ENCODE measurements at regions not wholly inside any gene's neighbourhood (a gene's known extent, or its start where the extent isn't known, plus 50 kb on each side); places are given as distances from the start of the nearest gene placed in this dataset.

GRCh38 chr16:5449901-5450300, 352.3 kb upstream of the EEF2KMT start:
- H3K4me3 ChIP-seq (replicated peaks in 1 of 3; ENCODE audit: insufficient read depth in 1 of 3, low read depth in 1 of 3, low read length in 3 of 3) = no peak overlapping the region
- CTCF ChIA-PET = no interaction called here
- no peak overlapping the region for H3K4me2 ChIP-seq (ENCODE audit: insufficient read depth, low read length)
- no peaks in the 10 kb centered on the region for H3K27me3 ChIP-seq (ENCODE audit: control insufficient read depth in 2 of 2, insufficient read depth in 2 of 2, low read length in 2 of 2)
- H2AFZ ChIP-seq (ENCODE audit: low read depth, low read length) = no peak overlapping the region
- intact Hi-C loops (cut with micrococcal nuclease) (no loop called here), dilution Hi-C loops (cut with MboI; ENCODE audit: extremely low pct_ligation_motif_present, low sequenced_read_pairs) (no loop called here)
- H3K79me2 ChIP-seq (ENCODE audit: control insufficient read depth, insufficient read depth, low read length) = no peaks in the 10 kb centered on the region
- POLR2A ChIA-PET = no interaction called here
- no peaks in the 10 kb centered on the region for H3K36me3 ChIP-seq (ENCODE audit: control insufficient read depth in 2 of 2, extremely low read depth in 1 of 2, insufficient read depth in 2 of 2, low read length in 2 of 2)
- H3K9me3 ChIP-seq (replicated peaks; ENCODE audit: control insufficient read depth, insufficient read depth, low read length) = peaks cover 3% of the 10 kb centered on the region
- H3K9me1 ChIP-seq (replicated peaks; ENCODE audit: control insufficient read depth, extremely low read depth, insufficient read depth, low read length) = no peaks in the 10 kb centered on the region
- H4K20me1 ChIP-seq (replicated peaks; ENCODE audit: control insufficient read depth, extremely low read depth, insufficient read depth, low read length) = no peaks in the 10 kb centered on the region
- FAIRE-seq (no peak), DNase-seq (ENCODE audit: low read depth, low spot score) (no peak)
- no TSS peak for BruUV-seq (replicated peaks)
- TF ChIP-seq POLR2AphosphoS5 (IDR thresholded peaks at IDR 0.05; ENCODE audit: insufficient read depth, low read depth, low read length) = no peak
- TF ChIP-seq FOS (IDR thresholded peaks at IDR 0.05; ENCODE audit: borderline replicate concordance, insufficient read depth, low read length) = no peak
- no peak for TF ChIP-seq MYC (IDR thresholded peaks at IDR 0.05; ENCODE audit: low read depth, low read length)
- no peak for TF ChIP-seq JUN (IDR thresholded peaks at IDR 0.05; ENCODE audit: borderline replicate concordance, insufficient read depth, insufficient read length, low read depth)
- TF ChIP-seq MAX (IDR thresholded peaks at IDR 0.05; ENCODE audit: insufficient read depth, insufficient read length) = no peak
- TF ChIP-seq GATA2 (IDR thresholded peaks at IDR 0.05; ENCODE audit: insufficient read depth, insufficient read length, low read depth, low read length) = no peak
- TF ChIP-seq POLR2A (IDR thresholded peaks at IDR 0.05; ENCODE audit: low read depth, low read length) = no peak
- no peak for TF ChIP-seq EZH2 (IDR thresholded peaks at IDR 0.05; ENCODE audit: borderline replicate concordance, low read depth, low read length, severe bottlenecking)
- no peak for TF ChIP-seq CTCF (IDR thresholded peaks at IDR 0.05; ENCODE audit: extremely low read depth in 1 of 2, insufficient read depth in 1 of 2, low read depth in 1 of 2, low read length in 2 of 2)
- H3K9ac ChIP-seq (replicated peaks; ENCODE audit: extremely low read depth, insufficient read depth, low read length) = no peak overlapping the region
- H3K4me1 ChIP-seq (ENCODE audit: control insufficient read depth, extremely low read depth, insufficient read depth, low read length) = no peaks in the 10 kb centered on the region
- no peak overlapping the region for H3K27ac ChIP-seq (ENCODE audit: insufficient read depth, low read depth, low read length)
